ENCODE measurements at regions not wholly inside any gene's neighbourhood (a gene's known extent, or its start where the extent isn't known, plus 50 kb on each side); places are given as distances from the start of the nearest gene placed in this dataset.

GRCh38 chr10:47144525-47144924, 155.5 kb upstream of the GDF10 start:
- Histone ChIP-seq H3K4me1 (replicated peaks in 1 of 2) (no peaks in the 10 kb centered on the region), H3K9me3 (replicated peaks in 1 of 3) (no peaks in the 10 kb centered on the region), H3K27ac (no peak overlapping the region), H3K27me3 (no peaks in the 10 kb centered on the region), H3K36me3 (replicated peaks in 1 of 2) (no peaks in the 10 kb centered on the region), H3K4me3 (no peak overlapping the region)
- no peak for TF ChIP-seq POLR2A (IDR thresholded peaks at IDR 0.05)
- no peak for TF ChIP-seq CTCF (IDR thresholded peaks at IDR 0.05)
- intact Hi-C loops (cut with DNase I): no loop called here
- WGBS, 4 donors: 96 to 98% (median 97%) methylated on average over 3 of the region's 3 CpGs
- DNase-seq: no peak

- 88 to 94% (median 92%) methylated on average over 5 of the region's 5 CpGs for WGBS, 4 donors
- DNase-seq: no peak
- Histone ChIP-seq H3K4me1 (replicated peaks in 1 of 2) (no peaks in the 10 kb centered on the region), H3K27ac (no peak overlapping the region), H3K4me3 (no peak overlapping the region), H3K27me3 (no peaks in the 10 kb centered on the region), H3K9me3 (replicated peaks in 1 of 3) (no peaks in the 10 kb centered on the region), H3K36me3 (replicated peaks in 1 of 2) (no peaks in the 10 kb centered on the region)
- intact Hi-C loops (cut with DNase I): no loop called here
- TF ChIP-seq POLR2A (IDR thresholded peaks at IDR 0.05) (no peak), CTCF (IDR thresholded peaks at IDR 0.05) (no peak)
These were observed 154.6 kb upstream of the GDF10 start for GRCh38 chr10:47145290-47145934.

- no peak overlapping the region for H3K27ac ChIP-seq
- H3K9me3 ChIP-seq (replicated peaks in 1 of 3): no peaks in the 10 kb centered on the region
- DNase-seq: peak in 1 of 7 donors; percentile 13
- intact Hi-C loops (cut with DNase I): no loop called here
- H3K4me3 ChIP-seq: no peak overlapping the region
- H3K4me1 ChIP-seq (replicated peaks in 1 of 2): no peaks in the 10 kb centered on the region
- WGBS, 4 donors: 53 to 81% (median 75%) methylated on average over 3 of the region's 3 CpGs
- H3K27me3 ChIP-seq: no peaks in the 10 kb centered on the region
- no peaks in the 10 kb centered on the region for H3K36me3 ChIP-seq (replicated peaks in 1 of 2)
- no peak for TF ChIP-seq POLR2A (IDR thresholded peaks at IDR 0.05)
- TF ChIP-seq CTCF (IDR thresholded peaks at IDR 0.05): no peak
These were observed 153.4 kb upstream of the GDF10 start for GRCh38 chr10:47146572-47146971.

- Histone ChIP-seq H3K9me3 (replicated peaks in 1 of 3) (no peaks in the 10 kb centered on the region), H3K36me3 (replicated peaks in 1 of 2) (no peaks in the 10 kb centered on the region), H3K4me3 (no peak overlapping the region), H3K27me3 (no peaks in the 10 kb centered on the region), H3K4me1 (replicated peaks in 1 of 2) (no peaks in the 10 kb centered on the region), H3K27ac (no peak overlapping the region)
- TF ChIP-seq POLR2A (IDR thresholded peaks at IDR 0.05) (no peak), CTCF (IDR thresholded peaks at IDR 0.05) (no peak)
- DNase-seq: no peak
- intact Hi-C loops (cut with DNase I): no loop called here
These were observed 152.8 kb upstream of the GDF10 start for GRCh38 chr10:47147186-47147585.
